IMR-90 (cell line): ENCODE measurements at regions not wholly inside any gene's neighbourhood (a gene's known extent, or its start where the extent isn't known, plus 50 kb on each side); places are given as distances from the start of the nearest gene placed in this dataset.

ENCODE experiments used
- ATAC-seq: fragments of 200-7000 bp; cut with Tn5 transposase; 2 replicates; pipeline ENCODE4 v1.9.1; 2020; ENCODE audit warnings: low read depth, mild to moderate bottlenecking, moderate library complexity
- BruUV-seq: library from RNA; stranded (reverse); fragments of 400-500 nt; replicated peaks from 2 replicates; lab custom pipeline; 2021; lab: Mats Ljungman, UMichigan
- CTCF ChIA-PET: fragments of 300-600 bp; formaldehyde crosslinking; extraction: SDS; loops from one replicate; lab custom pipeline; 2021; ENCODE audit warnings: antibody characterized with exemption; lab: Yijun Ruan, JAX
- POLR2A ChIA-PET: fragments of 300-600 bp; sonication (Branson Sonifier 250); formaldehyde crosslinking; loops from one replicate; lab custom pipeline; 2022; ENCODE audit warnings: antibody characterized with exemption; ENCODE audit not compliant: unreplicated experiment; lab: Charles Lee
- DNase-seq: peaks from one replicate; pipeline ENCODE4 v3.0.0; 2013
- H2AFZ ChIP-seq: replicated peaks from 2 replicates; pipeline ENCODE3; 2013; ENCODE audit warnings: low read length, mild to moderate bottlenecking; ENCODE audit not compliant: poor library complexity
- H2AK5ac ChIP-seq: 2 replicates; pipeline ENCODE4 v1.6.1; 2013; ENCODE audit warnings: low read depth, low read length, inconsistent platforms
- H2AK9ac ChIP-seq: replicated peaks from 2 replicates; pipeline ENCODE3; 2013; ENCODE audit warnings: mild to moderate bottlenecking, low read depth, low read length, moderate library complexity; ENCODE audit not compliant: poor library complexity
- H2BK120ac ChIP-seq: 2 replicates; pipeline ENCODE4 v1.6.1; 2013; ENCODE audit warnings: low read depth, low read length, inconsistent platforms
- H2BK15ac ChIP-seq: 3 replicates; pipeline ENCODE4 v1.6.1; 2013; ENCODE audit warnings: low read depth, low read length, inconsistent platforms
- H2BK20ac ChIP-seq: 2 replicates; pipeline ENCODE4 v1.6.1; 2013; ENCODE audit warnings: low read depth, mild to moderate bottlenecking, inconsistent platforms, low read length, moderate library complexity
- H2BK5ac ChIP-seq: 2 replicates; pipeline ENCODE4 v1.6.1; 2013; ENCODE audit warnings: mild to moderate bottlenecking, low read depth, low read length, inconsistent platforms; ENCODE audit not compliant: poor library complexity, severe bottlenecking
- H3K14ac ChIP-seq: replicated peaks from 2 replicates; pipeline ENCODE4 v1.6.1; 2013; ENCODE audit warnings: low read depth, low read length, inconsistent platforms
- H3K18ac ChIP-seq: 2 replicates; pipeline ENCODE4 v1.6.1; 2013; ENCODE audit warnings: low read depth, low read length, control low read depth
- H3K23ac ChIP-seq: 2 replicates; pipeline ENCODE4 v1.6.1; 2013; ENCODE audit warnings: low read depth, low read length, inconsistent platforms
- H3K27ac ChIP-seq: 2 replicates; pipeline ENCODE4 v1.5.1; 2013; ENCODE audit warnings: mild to moderate bottlenecking, control low read depth, low read length; ENCODE audit not compliant: insufficient read depth
- H3K27me3 ChIP-seq: 2 replicates; pipeline ENCODE4 v1.6.1; 2013; ENCODE audit warnings: low read length; ENCODE audit not compliant: control insufficient read depth, insufficient read depth
- H3K36me3 ChIP-seq: 2 replicates; pipeline ENCODE4 v1.6.1; 2013; ENCODE audit warnings: low read length, mixed read lengths; ENCODE audit not compliant: control insufficient read depth, insufficient read depth
- H3K4ac ChIP-seq: 2 replicates; pipeline ENCODE4 v1.6.1; 2013; ENCODE audit warnings: low read depth, low read length, inconsistent platforms
- H3K4me1 ChIP-seq: 2 replicates; pipeline ENCODE4 v1.6.1; 2013; ENCODE audit warnings: low read length, mixed read lengths; ENCODE audit not compliant: control insufficient read depth, insufficient read depth
- H3K4me2 ChIP-seq: 2 replicates; pipeline ENCODE4 v1.6.1; 2013; ENCODE audit warnings: low read depth, mild to moderate bottlenecking, control low read depth, low read length, moderate library complexity
- H3K4me3 ChIP-seq: 2 replicates; pipeline ENCODE4 v1.5.1; 2013; ENCODE audit warnings: low read depth, mild to moderate bottlenecking, control low read depth, low read length, moderate library complexity; ENCODE audit not compliant: insufficient read depth
- H3K56ac ChIP-seq: 2 replicates; pipeline ENCODE4 v1.6.1; 2013; ENCODE audit warnings: low read length, inconsistent platforms; ENCODE audit not compliant: insufficient read depth; ENCODE audit errors: extremely low read depth
- H3K79me1 ChIP-seq, 2 experiments: 2 replicates each; pipeline ENCODE4 v1.6.1; 2013; ENCODE audit warnings: low read length in 2 of 2, inconsistent platforms in 1 of 2, low read depth in 1 of 2
- H3K9ac ChIP-seq: 2 replicates; pipeline ENCODE4 v1.6.1; 2013; ENCODE audit warnings: low read depth, low read length, control low read depth
- H3K9me1 ChIP-seq: 2 replicates; pipeline ENCODE4 v1.6.1; 2013; ENCODE audit warnings: low read length, inconsistent platforms; ENCODE audit not compliant: insufficient read depth
- H3K9me3 ChIP-seq: 2 replicates; pipeline ENCODE4 v1.6.1; 2013; ENCODE audit warnings: low read length; ENCODE audit not compliant: control insufficient read depth, insufficient read depth
- H4K20me1 ChIP-seq: 2 replicates; pipeline ENCODE4 v1.6.1; 2013; ENCODE audit warnings: low read length, inconsistent platforms; ENCODE audit not compliant: insufficient read depth
- H4K5ac ChIP-seq: 2 replicates; pipeline ENCODE4 v1.6.1; 2013; ENCODE audit warnings: mild to moderate bottlenecking, low read depth, low read length, control low read depth
- H4K8ac ChIP-seq, 2 experiments: 2 replicates each; pipeline ENCODE4 v1.6.1; 2013; ENCODE audit warnings: low read depth in 2 of 2, low read length in 2 of 2, control low read depth in 1 of 2, inconsistent platforms in 1 of 2
- H4K91ac ChIP-seq: 2 replicates; pipeline ENCODE4 v1.6.1; 2013; ENCODE audit warnings: low read depth, low read length, inconsistent platforms; ENCODE audit not compliant: insufficient read depth
- CHD1 ChIP-seq: IDR thresholded peaks from 2 replicates; pipeline ENCODE4 v1.6.1; 2012; ENCODE audit warnings: low read depth, low read length, improper control_type of control experiment
- MAFK ChIP-seq: IDR thresholded peaks from 2 replicates; pipeline ENCODE4 v1.6.1; 2012; ENCODE audit warnings: low read depth, low read length, improper control_type of control experiment
- MAZ ChIP-seq: IDR thresholded peaks from 2 replicates; pipeline ENCODE4 v1.6.1; 2012; ENCODE audit warnings: low read depth, mild to moderate bottlenecking, low read length, improper control_type of control experiment, moderate library complexity, borderline replicate concordance
- NFE2L2 ChIP-seq: fragments of 150-350 bp; IDR thresholded peaks from 2 replicates; pipeline ENCODE4 v1.6.1; 2016; ENCODE audit warnings: low read depth, mild to moderate bottlenecking, low read length
- WGBS, 2 experiments: methylation state at CpG; one replicate each; pipeline versions ENCODE4 v1.1.5 to v1.1.7; 2013; ENCODE audit warnings: missing lambda C conversion rate in 2 of 2; ENCODE audit not compliant: insufficient read length in 1 of 2; ENCODE audit errors: extremely low coverage in 2 of 2; 5-methylcytosine and 5-hydroxymethylcytosine counted together
- dilution Hi-C: fragments of 300-500 bp; cut with HindIII; formaldehyde crosslinking; loops from one replicate; pipeline ENCODE4 v1.14.3; 2018; ENCODE audit warnings: low sequenced_read_pairs; ENCODE audit not compliant: unreplicated experiment
- in situ Hi-C: fragments of 300-500 bp; cut with MboI; formaldehyde crosslinking; loops from 3 replicates; pipeline ENCODE4 v1.14.3; 2019; ENCODE audit warnings: low sequenced_read_pairs, inconsistent platforms, mixed read lengths
- intact Hi-C: fragments of 100-400 bp; cut with micrococcal nuclease; formaldehyde crosslinking; loops from 2 replicates; pipeline ENCODE4 v1.10.0; 2022

- TF ChIP-seq MAFK (no peak), NFE2L2 (no peak), MAZ (no peak), CHD1 (no peak)
- Histone ChIP-seq H4K8ac (no peak overlapping the region), H2AK9ac (no peak overlapping the region), H3K9ac (no peak overlapping the region), H3K56ac (no peak overlapping the region), H3K4me3 (no peak overlapping the region), H2BK5ac (no peak overlapping the region), H3K9me1 (no peaks in the 10 kb centered on the region), H3K14ac (no peak overlapping the region), H3K9me3 (no peaks in the 10 kb centered on the region; the same call in none of the 2 replicates), H2AFZ (no peak overlapping the region), H3K18ac (no peak overlapping the region), H3K27ac (no peak overlapping the region), H3K36me3 (no peaks in the 10 kb centered on the region), H2BK15ac (no peak overlapping the region), H4K5ac (no peak overlapping the region), H3K4ac (no peak overlapping the region), H4K91ac (no peak overlapping the region), H3K23ac (no peak overlapping the region), H4K20me1 (no peaks in the 10 kb centered on the region), H3K4me2 (no peak overlapping the region), H2BK20ac (no peak overlapping the region), H2AK5ac (no peak overlapping the region), H3K27me3 (no peaks in the 10 kb centered on the region), H3K4me1 (no peaks in the 10 kb centered on the region), H2BK120ac (no peak overlapping the region), H3K79me1 (no peaks in the 10 kb centered on the region)
- no peak for ATAC-seq
- intact Hi-C loops, result no loop called here
- ChIA-PET CTCF (no interaction called here), POLR2A (no interaction called here)
- no peak for DNase-seq
- in situ Hi-C loops, result no loop called here
- WGBS, 2 experiments, result no CpG with 5 or more reads among the region's 3 CpGs
- no TSS peak for BruUV-seq
- dilution Hi-C loops, result no loop called here
Measured at GRCh38 chr2:7595206-7595605, 678.0 kb downstream of the RNF144A start.
